HG03108 (cell line): ENCODE measurements at regions not wholly inside any gene's neighbourhood (a gene's known extent, or its start where the extent isn't known, plus 50 kb on each side); places are given as distances from the start of the nearest gene placed in this dataset.
"Not testable (repeated sequence)": the region's sequence is repeated elsewhere in the genome, so short reads cannot be mapped to it uniquely, and the experiment has no call there.

ENCODE experiments used
- ATAC-seq: cut with Tn5 transposase; IDR thresholded peaks from one replicate; pipeline ENCODE4 v1.9.1; 2021; ENCODE audit warnings: moderate library complexity; ENCODE audit not compliant: unreplicated experiment

GRCh38 chr3:34909679-34910078 lies 729.6 kb upstream of the ARPP21 start:
- not testable (repeated sequence) for ATAC-seq

DNA sequence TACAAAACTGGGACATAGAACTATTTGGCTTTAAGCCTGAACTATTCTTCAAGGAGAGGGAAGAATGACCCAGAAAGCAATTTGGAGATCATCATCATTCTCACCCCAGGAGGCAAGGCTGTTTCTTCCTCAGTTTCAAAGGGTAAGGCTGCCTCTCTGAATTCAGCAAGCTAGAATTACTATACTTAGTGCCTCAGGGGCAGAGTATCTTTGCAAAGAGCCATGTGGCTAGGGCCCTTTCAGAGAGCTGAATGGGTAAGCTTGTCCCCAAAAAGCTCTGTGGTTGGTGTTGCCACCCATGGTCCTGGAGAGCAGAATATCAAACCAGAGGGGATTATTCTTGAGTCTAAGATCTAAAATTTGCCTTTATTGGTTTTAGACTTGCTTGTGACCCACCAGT lies 720.3 kb upstream of the ARPP21 start:
- ATAC-seq = no peak

- ATAC-seq = no peak
These were observed 718.5 kb upstream of the ARPP21 start for GRCh38 chr3:34920806-34921205.

DNA sequence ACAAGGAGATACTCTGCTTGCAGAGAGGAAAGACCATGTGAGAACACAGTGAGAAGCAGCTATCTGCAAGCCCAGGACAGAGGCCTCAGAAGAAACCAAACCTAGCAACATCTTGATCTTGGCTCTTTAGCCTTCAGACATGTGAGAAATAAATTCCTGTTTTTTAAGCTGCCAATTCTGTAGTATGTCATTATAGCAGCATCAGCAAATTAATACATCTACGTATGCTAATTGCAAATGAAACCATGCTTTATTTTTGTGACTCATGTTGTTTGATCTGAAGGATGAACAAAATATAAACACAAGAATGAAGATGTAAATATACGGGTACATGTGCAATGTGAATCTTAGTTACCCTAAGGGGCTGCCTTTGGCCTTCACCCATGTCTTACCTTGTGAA lies 714.4 kb upstream of the ARPP21 start:
- ATAC-seq = no peak

DNA sequence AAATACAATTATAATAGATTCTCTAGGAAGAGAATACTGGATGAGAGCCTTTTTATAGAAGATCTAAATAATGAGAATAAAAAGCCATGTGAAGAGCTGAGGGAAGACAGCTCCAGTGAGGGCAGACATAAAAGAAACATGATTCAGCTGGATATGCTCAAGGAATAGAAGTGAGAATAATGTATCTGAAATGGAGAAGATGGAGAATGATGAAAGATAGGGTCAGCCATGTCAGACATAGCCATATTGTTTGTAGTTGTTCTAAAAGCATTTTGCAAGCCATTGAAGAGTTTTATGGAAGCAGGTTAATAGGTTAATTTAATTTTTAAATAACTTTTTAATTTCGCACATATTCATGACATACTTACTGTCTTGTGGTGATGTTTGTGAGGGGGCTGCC lies 713.5 kb upstream of the ARPP21 start:
- no peak for ATAC-seq

GRCh38 chr3:34929036-34929435 lies 710.3 kb upstream of the ARPP21 start:
- ATAC-seq = no peak

- no peak for ATAC-seq
These were observed 704.7 kb upstream of the ARPP21 start for GRCh38 chr3:34934660-34935059.

DNA sequence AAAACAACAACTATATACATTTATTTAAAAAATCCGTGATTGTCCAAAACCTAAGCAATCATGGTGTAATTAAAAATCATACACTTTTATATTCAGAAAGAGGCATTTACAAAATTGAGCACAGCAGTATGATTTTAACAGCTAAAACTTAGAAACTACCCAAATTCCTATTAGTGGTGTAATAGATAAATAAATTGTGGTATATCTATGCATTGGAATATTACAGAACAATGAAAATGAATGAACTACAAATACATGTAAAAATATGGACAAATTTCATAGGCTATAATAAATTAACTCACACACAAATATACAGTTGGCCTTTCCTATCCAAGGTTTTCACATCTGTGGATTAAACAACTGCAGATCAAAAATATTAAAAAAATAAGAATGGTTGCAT lies 700.5 kb upstream of the ARPP21 start:
- no peak for ATAC-seq

DNA sequence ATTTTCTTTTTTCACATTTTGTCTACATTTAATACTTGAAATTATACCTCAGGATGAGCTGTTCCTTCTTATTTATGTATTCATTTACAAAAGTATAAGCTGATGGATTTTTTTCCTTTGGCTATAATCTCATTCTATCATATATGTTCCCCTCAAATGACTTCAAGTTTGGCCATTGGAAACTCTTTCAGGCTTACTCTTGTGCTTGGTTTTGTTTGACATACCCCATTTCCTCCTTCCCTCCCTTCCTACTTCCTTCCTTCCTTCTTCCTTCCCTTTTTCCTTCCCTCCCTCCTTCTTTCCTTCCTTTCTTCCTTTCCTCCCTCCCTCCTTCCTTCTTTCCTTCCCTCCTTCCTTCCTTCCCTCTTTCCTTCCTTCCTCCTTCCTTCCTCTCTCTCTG lies 697.1 kb upstream of the ARPP21 start:
- ATAC-seq = no peak

DNA sequence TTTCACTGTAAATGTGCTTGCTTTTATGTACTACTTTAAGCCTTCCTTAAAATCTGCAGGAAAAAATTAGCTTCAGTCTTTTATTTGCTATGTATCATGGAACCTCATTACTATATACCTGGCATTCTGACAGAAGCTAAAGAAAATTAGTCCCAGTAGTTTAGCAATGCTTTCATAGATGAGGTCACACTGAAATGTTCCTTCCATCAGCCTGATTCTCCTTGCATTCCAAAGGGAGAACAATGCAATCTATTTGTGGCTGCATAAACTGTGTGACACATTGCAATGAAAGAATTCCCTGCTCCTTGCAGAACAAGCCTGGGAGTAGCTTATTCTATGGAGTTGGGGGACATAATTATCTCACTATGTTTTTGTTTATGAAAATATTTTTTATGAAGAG lies 691.5 kb upstream of the ARPP21 start:
- no peak for ATAC-seq

DNA sequence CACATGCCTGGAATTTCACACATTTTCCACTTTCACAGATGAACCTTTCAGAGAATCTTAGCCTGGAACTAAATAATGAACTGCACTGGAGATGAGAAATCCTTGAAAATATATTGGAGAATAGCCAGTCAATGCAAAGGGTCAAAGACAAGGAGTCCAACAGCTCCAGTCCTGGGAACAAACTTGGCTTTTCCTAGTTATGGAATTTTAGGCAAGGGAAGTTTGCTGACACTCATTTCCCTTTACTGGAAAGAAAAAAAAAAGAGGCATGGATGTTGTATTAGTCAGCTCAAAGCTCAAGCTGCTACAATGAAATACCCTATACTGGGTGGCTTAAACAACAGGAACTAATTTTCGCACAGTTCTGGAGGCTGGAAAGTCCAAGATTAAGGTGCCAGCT lies 690.8 kb upstream of the ARPP21 start:
- ATAC-seq = no peak

DNA sequence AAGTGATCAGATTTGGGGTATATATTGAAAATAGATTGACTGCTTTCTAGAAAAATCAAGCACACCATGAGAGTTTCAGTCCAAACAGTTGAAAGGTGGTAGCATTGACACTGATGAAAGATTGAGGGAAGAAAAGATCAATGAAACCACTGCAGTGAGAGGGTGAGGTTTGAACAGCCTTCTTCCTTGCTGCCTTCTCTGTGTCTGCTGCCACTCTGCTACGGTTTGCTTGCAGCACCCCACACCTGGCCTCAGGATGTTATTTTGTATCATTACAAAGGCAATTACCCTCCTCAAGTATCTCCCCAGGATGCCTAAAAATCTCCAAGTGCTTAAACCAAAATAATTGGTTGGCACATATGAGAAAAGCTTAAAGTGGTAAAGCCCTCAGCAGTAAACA lies 683.6 kb upstream of the ARPP21 start:
- no peak for ATAC-seq

GRCh38 chr3:34956511-34956910 lies 682.8 kb upstream of the ARPP21 start:
- ATAC-seq = no peak

DNA sequence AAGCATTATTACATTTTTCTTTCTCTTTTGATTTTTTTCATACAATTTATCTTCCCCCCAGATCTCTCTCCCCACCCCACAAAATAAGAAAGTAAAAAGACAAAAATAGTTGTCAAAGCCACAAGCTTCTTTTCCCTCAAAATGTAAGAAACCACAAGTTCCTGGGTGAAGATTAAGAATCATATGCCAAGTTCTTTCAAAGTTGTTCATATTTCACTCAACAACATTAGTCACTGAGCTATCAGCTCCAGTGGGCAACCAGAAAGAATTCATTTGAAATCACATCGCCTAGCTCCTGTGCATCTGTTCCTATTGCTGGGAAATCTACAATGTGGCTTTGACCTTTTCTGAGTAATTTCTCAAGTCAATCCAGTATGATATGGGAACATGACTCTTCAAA lies 681.6 kb upstream of the ARPP21 start:
- no peak for ATAC-seq

DNA sequence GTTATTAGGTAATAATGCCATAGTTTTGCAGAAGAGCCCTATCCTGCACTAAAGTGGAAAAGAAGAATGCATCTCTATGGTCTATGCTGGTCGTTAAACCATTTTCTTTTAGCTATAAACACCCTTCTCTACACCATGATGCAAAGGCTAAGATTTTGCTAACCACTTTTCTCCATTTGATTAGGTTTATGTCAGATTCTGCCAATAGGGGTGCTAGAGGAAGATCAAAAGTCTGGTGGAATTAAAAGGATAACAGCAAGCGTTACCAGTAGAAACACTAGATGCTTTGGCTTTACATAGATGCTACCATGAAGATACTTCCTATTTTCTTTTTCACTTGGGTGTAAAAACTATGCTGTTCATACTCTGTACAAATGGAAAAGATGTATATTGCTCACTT lies 669.8 kb upstream of the ARPP21 start:
- ATAC-seq = no peak

GRCh38 chr3:34972481-34972880 lies 666.8 kb upstream of the ARPP21 start:
- ATAC-seq = no peak

- no peak for ATAC-seq
These were observed 665.7 kb upstream of the ARPP21 start for GRCh38 chr3:34973586-34973985.

DNA sequence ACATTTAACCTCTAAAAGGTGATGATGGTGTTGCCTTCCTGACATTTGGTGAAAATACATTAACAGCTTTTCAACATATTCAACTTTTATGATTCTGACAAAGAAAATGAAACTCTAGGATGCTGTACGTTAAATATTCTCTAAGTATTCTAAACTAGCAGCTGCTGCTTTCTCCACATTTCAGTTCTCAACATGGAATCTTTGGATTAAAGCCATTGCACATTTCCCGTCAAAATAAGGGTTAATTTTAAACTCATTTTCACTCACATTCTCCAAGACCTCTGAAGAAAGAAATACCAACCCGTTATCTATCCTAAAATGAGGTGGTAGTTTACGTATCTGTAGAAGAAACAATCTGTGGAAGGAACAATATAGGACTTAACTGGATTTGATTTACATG lies 655.7 kb upstream of the ARPP21 start:
- ATAC-seq = no peak

- ATAC-seq = no peak
These were observed 651.0 kb upstream of the ARPP21 start for GRCh38 chr3:34988296-34988695.

GRCh38 chr3:34995796-34996430 lies 643.4 kb upstream of the ARPP21 start:
- ATAC-seq = no peak

- no peak for ATAC-seq
These were observed 640.4 kb upstream of the ARPP21 start for GRCh38 chr3:34998902-34999301.

- no peak for ATAC-seq
These were observed 627.1 kb upstream of the ARPP21 start for GRCh38 chr3:35012214-35012613.

DNA sequence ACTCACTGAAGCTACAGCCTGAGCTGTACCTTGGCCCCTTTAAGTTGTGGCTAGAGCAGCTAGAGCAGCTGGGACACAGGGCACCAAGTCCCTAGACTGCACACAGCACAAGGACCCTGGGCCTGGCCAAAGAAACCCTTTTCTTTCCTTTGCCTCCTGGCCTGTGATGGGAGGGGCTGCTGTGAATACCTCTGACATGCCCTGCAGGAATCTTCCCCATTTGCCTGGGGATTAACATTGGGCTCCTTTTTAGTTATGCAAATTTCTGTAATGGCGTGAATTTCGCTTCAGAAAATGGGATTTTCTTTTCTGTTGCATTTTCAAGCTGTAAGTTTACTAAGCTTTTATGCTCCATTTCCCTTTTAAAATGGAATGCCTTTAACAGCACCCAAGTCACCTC lies 611.2 kb upstream of the ARPP21 start:
- no peak for ATAC-seq
